IMR-90 (cell line): ENCODE measurements at regions not wholly inside any gene's neighbourhood (a gene's known extent, or its start where the extent isn't known, plus 50 kb on each side); places are given as distances from the start of the nearest gene placed in this dataset.

Experiments
- ATAC-seq: fragments of 200-7000 bp; cut with Tn5 transposase; 2 replicates; pipeline ENCODE4 v1.9.1; 2020; ENCODE audit warnings: low read depth, mild to moderate bottlenecking, moderate library complexity
- BruUV-seq: library from RNA; stranded (reverse); fragments of 400-500 nt; replicated peaks from 2 replicates; lab custom pipeline; 2021; lab: Mats Ljungman, UMichigan
- CTCF ChIA-PET: fragments of 300-600 bp; formaldehyde crosslinking; extraction: SDS; loops from one replicate; lab custom pipeline; 2021; ENCODE audit warnings: antibody characterized with exemption; lab: Yijun Ruan, JAX
- POLR2A ChIA-PET: fragments of 300-600 bp; sonication (Branson Sonifier 250); formaldehyde crosslinking; loops from one replicate; lab custom pipeline; 2022; ENCODE audit warnings: antibody characterized with exemption; ENCODE audit not compliant: unreplicated experiment; lab: Charles Lee
- DNase-seq: peaks from one replicate; pipeline ENCODE4 v3.0.0; 2013
- H2AFZ ChIP-seq: replicated peaks from 2 replicates; pipeline ENCODE3; 2013; ENCODE audit warnings: low read length, mild to moderate bottlenecking; ENCODE audit not compliant: poor library complexity
- H2AK5ac ChIP-seq: 2 replicates; pipeline ENCODE4 v1.6.1; 2013; ENCODE audit warnings: low read depth, low read length, inconsistent platforms
- H2AK9ac ChIP-seq: replicated peaks from 2 replicates; pipeline ENCODE3; 2013; ENCODE audit warnings: mild to moderate bottlenecking, low read depth, low read length, moderate library complexity; ENCODE audit not compliant: poor library complexity
- H2BK120ac ChIP-seq: 2 replicates; pipeline ENCODE4 v1.6.1; 2013; ENCODE audit warnings: low read depth, low read length, inconsistent platforms
- H2BK15ac ChIP-seq: 3 replicates; pipeline ENCODE4 v1.6.1; 2013; ENCODE audit warnings: low read depth, low read length, inconsistent platforms
- H2BK20ac ChIP-seq: 2 replicates; pipeline ENCODE4 v1.6.1; 2013; ENCODE audit warnings: low read depth, mild to moderate bottlenecking, inconsistent platforms, low read length, moderate library complexity
- H2BK5ac ChIP-seq: 2 replicates; pipeline ENCODE4 v1.6.1; 2013; ENCODE audit warnings: mild to moderate bottlenecking, low read depth, low read length, inconsistent platforms; ENCODE audit not compliant: poor library complexity, severe bottlenecking
- H3K14ac ChIP-seq: replicated peaks from 2 replicates; pipeline ENCODE4 v1.6.1; 2013; ENCODE audit warnings: low read depth, low read length, inconsistent platforms
- H3K18ac ChIP-seq: 2 replicates; pipeline ENCODE4 v1.6.1; 2013; ENCODE audit warnings: low read depth, low read length, control low read depth
- H3K23ac ChIP-seq: 2 replicates; pipeline ENCODE4 v1.6.1; 2013; ENCODE audit warnings: low read depth, low read length, inconsistent platforms
- H3K27ac ChIP-seq: 2 replicates; pipeline ENCODE4 v1.5.1; 2013; ENCODE audit warnings: mild to moderate bottlenecking, control low read depth, low read length; ENCODE audit not compliant: insufficient read depth
- H3K27me3 ChIP-seq: 2 replicates; pipeline ENCODE4 v1.6.1; 2013; ENCODE audit warnings: low read length; ENCODE audit not compliant: control insufficient read depth, insufficient read depth
- H3K36me3 ChIP-seq: 2 replicates; pipeline ENCODE4 v1.6.1; 2013; ENCODE audit warnings: low read length, mixed read lengths; ENCODE audit not compliant: control insufficient read depth, insufficient read depth
- H3K4ac ChIP-seq: 2 replicates; pipeline ENCODE4 v1.6.1; 2013; ENCODE audit warnings: low read depth, low read length, inconsistent platforms
- H3K4me1 ChIP-seq: 2 replicates; pipeline ENCODE4 v1.6.1; 2013; ENCODE audit warnings: low read length, mixed read lengths; ENCODE audit not compliant: control insufficient read depth, insufficient read depth
- H3K4me2 ChIP-seq: 2 replicates; pipeline ENCODE4 v1.6.1; 2013; ENCODE audit warnings: low read depth, mild to moderate bottlenecking, control low read depth, low read length, moderate library complexity
- H3K4me3 ChIP-seq: 2 replicates; pipeline ENCODE4 v1.5.1; 2013; ENCODE audit warnings: low read depth, mild to moderate bottlenecking, control low read depth, low read length, moderate library complexity; ENCODE audit not compliant: insufficient read depth
- H3K56ac ChIP-seq: 2 replicates; pipeline ENCODE4 v1.6.1; 2013; ENCODE audit warnings: low read length, inconsistent platforms; ENCODE audit not compliant: insufficient read depth; ENCODE audit errors: extremely low read depth
- H3K79me1 ChIP-seq, 2 experiments: 2 replicates each; pipeline ENCODE4 v1.6.1; 2013; ENCODE audit warnings: low read length in 2 of 2, inconsistent platforms in 1 of 2, low read depth in 1 of 2
- H3K9ac ChIP-seq: 2 replicates; pipeline ENCODE4 v1.6.1; 2013; ENCODE audit warnings: low read depth, low read length, control low read depth
- H3K9me1 ChIP-seq: 2 replicates; pipeline ENCODE4 v1.6.1; 2013; ENCODE audit warnings: low read length, inconsistent platforms; ENCODE audit not compliant: insufficient read depth
- H3K9me3 ChIP-seq: 2 replicates; pipeline ENCODE4 v1.6.1; 2013; ENCODE audit warnings: low read length; ENCODE audit not compliant: control insufficient read depth, insufficient read depth
- H4K20me1 ChIP-seq: 2 replicates; pipeline ENCODE4 v1.6.1; 2013; ENCODE audit warnings: low read length, inconsistent platforms; ENCODE audit not compliant: insufficient read depth
- H4K5ac ChIP-seq: 2 replicates; pipeline ENCODE4 v1.6.1; 2013; ENCODE audit warnings: mild to moderate bottlenecking, low read depth, low read length, control low read depth
- H4K8ac ChIP-seq, 2 experiments: 2 replicates each; pipeline ENCODE4 v1.6.1; 2013; ENCODE audit warnings: low read depth in 2 of 2, low read length in 2 of 2, control low read depth in 1 of 2, inconsistent platforms in 1 of 2
- H4K91ac ChIP-seq: 2 replicates; pipeline ENCODE4 v1.6.1; 2013; ENCODE audit warnings: low read depth, low read length, inconsistent platforms; ENCODE audit not compliant: insufficient read depth
- BHLHE40 ChIP-seq: fragments of 150-350 bp; IDR thresholded peaks from 2 replicates; pipeline ENCODE4 v1.6.1; 2016; ENCODE audit warnings: mild to moderate bottlenecking, low read depth, low read length
- FOS ChIP-seq: fragments of 150-350 bp; IDR thresholded peaks from 2 replicates; pipeline ENCODE4 v1.6.1; 2016; ENCODE audit warnings: low read depth, low read length
- MAFK ChIP-seq: IDR thresholded peaks from 2 replicates; pipeline ENCODE4 v1.6.1; 2012; ENCODE audit warnings: low read depth, low read length, improper control_type of control experiment
- MXI1 ChIP-seq: IDR thresholded peaks from 2 replicates; pipeline ENCODE4 v1.6.1; 2012; ENCODE audit warnings: low read depth, mild to moderate bottlenecking, low read length, moderate library complexity, borderline replicate concordance
- POLR2A ChIP-seq: IDR thresholded peaks from 2 replicates; pipeline ENCODE4 v1.6.1; 2012; ENCODE audit warnings: mild to moderate bottlenecking, low read depth, low read length
- RCOR1 ChIP-seq: IDR thresholded peaks from 2 replicates; pipeline ENCODE4 v1.6.1; 2012; ENCODE audit warnings: mild to moderate bottlenecking, low read length, improper control_type of control experiment; ENCODE audit not compliant: insufficient replicate concordance
- RFX5 ChIP-seq: IDR thresholded peaks from 2 replicates; pipeline ENCODE4 v1.8.0; 2012; ENCODE audit warnings: low read depth, mild to moderate bottlenecking, low read length, moderate library complexity
- SMC3 ChIP-seq: fragments of 150-350 bp; IDR thresholded peaks from 2 replicates; pipeline ENCODE4 v1.6.1; 2016; ENCODE audit warnings: low read depth, mild to moderate bottlenecking, antibody characterized with exemption, low read length, moderate library complexity
- USF2 ChIP-seq: fragments of 150-350 bp; IDR thresholded peaks from 2 replicates; pipeline ENCODE4 v1.6.1; 2017; ENCODE audit warnings: mild to moderate bottlenecking, antibody characterized with exemption, low read length, low read depth
- WGBS, 2 experiments: methylation state at CpG; one replicate each; pipeline versions ENCODE4 v1.1.5 to v1.1.7; 2013; ENCODE audit warnings: missing lambda C conversion rate in 2 of 2; ENCODE audit not compliant: insufficient read length in 1 of 2; ENCODE audit errors: extremely low coverage in 2 of 2; 5-methylcytosine and 5-hydroxymethylcytosine counted together
- dilution Hi-C: fragments of 300-500 bp; cut with HindIII; formaldehyde crosslinking; loops from one replicate; pipeline ENCODE4 v1.14.3; 2018; ENCODE audit warnings: low sequenced_read_pairs; ENCODE audit not compliant: unreplicated experiment
- in situ Hi-C: fragments of 300-500 bp; cut with MboI; formaldehyde crosslinking; loops from 3 replicates; pipeline ENCODE4 v1.14.3; 2019; ENCODE audit warnings: low sequenced_read_pairs, inconsistent platforms, mixed read lengths
- intact Hi-C: fragments of 100-400 bp; cut with micrococcal nuclease; formaldehyde crosslinking; loops from 2 replicates; pipeline ENCODE4 v1.10.0; 2022
- TF ChIP-seq, protein P1 (sequence below): fragments of 150-350 bp; IDR thresholded peaks from 2 replicates; pipeline ENCODE4 v1.6.1; 2016; ENCODE audit warnings: low read depth, mild to moderate bottlenecking, low read length, moderate library complexity, borderline replicate concordance

DNA sequence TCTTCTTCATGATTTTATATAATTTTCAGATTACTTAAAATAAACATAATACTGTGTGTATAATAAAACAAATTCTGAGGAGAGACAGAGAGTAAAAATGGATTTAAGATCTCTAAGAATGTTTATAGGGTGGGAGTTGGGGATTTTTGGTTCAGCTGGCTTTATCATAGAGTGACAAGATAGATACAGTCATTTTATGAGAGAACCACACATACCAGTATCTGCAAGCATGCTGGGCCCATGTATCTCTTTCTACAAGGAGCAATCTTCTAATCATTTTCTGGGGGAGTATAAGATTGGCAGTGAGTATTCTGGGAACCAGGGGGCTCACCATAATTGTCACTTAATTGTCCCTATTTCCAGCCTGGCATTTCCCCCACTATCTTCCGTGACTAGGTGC lies 64.3 kb upstream of the DUSP10 start:
- Histone ChIP-seq H4K5ac (no peak overlapping the region), H3K18ac (no peak overlapping the region), H2BK20ac (no peak overlapping the region), H3K36me3 (no peaks in the 10 kb centered on the region), H2AK5ac (peak overlapping the region; percentile 27; the same call in 1 of the 2 replicates), H4K91ac (no peak overlapping the region), H3K4me3 (no peak overlapping the region), H3K4me2 (no peak overlapping the region), H2BK120ac (no peak overlapping the region), H3K4me1 (peaks cover 18% of the 10 kb centered on the region), H3K9me1 (peaks cover 5% of the 10 kb centered on the region), H3K4ac (no peak overlapping the region), H2BK15ac (no peak overlapping the region), H3K23ac (no peak overlapping the region), H3K9me3 (no peaks in the 10 kb centered on the region), H2BK5ac (no peak overlapping the region), H2AK9ac (no peak overlapping the region), H2AFZ (no peak overlapping the region), H3K9ac (no peak overlapping the region), H3K27me3 (no peaks in the 10 kb centered on the region), H3K56ac (no peak overlapping the region), H3K14ac (no peak overlapping the region), H4K8ac (no peak overlapping the region), H3K79me1 (peaks cover 0 to 5% of the 10 kb centered on the region in 2 experiments; a peak in 1 of 4 replicates), H4K20me1 (no peaks in the 10 kb centered on the region), H3K27ac (no peak overlapping the region)
- ATAC-seq = no peak
- WGBS, 2 experiments = no CpG with 5 or more reads among the region's 1 CpG
- ChIA-PET CTCF (no interaction called here), POLR2A (no interaction called here)
- no peak for DNase-seq
- TF ChIP-seq USF2 (no peak), RFX5 (no peak), FOS (no peak), SMC3 (no peak), MXI1 (no peak), MAFK (no peak), RCOR1 (no peak), BHLHE40 (no peak), POLR2A (no peak)
- TF ChIP-seq, protein P1, sequence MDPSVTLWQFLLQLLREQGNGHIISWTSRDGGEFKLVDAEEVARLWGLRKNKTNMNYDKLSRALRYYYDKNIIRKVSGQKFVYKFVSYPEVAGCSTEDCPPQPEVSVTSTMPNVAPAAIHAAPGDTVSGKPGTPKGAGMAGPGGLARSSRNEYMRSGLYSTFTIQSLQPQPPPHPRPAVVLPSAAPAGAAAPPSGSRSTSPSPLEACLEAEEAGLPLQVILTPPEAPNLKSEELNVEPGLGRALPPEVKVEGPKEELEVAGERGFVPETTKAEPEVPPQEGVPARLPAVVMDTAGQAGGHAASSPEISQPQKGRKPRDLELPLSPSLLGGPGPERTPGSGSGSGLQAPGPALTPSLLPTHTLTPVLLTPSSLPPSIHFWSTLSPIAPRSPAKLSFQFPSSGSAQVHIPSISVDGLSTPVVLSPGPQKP = no peak
- dilution Hi-C loops (no loop called here), intact Hi-C loops (no loop called here), in situ Hi-C loops (no loop called here)
- BruUV-seq = no TSS peak
